HG03139 (cell line): ENCODE measurements at regions not wholly inside any gene's neighbourhood (a gene's known extent, or its start where the extent isn't known, plus 50 kb on each side); places are given as distances from the start of the nearest gene placed in this dataset.

Experiments used
- ATAC-seq: cut with Tn5 transposase; IDR thresholded peaks from one replicate; pipeline ENCODE4 v1.9.1; 2021; ENCODE audit not compliant: unreplicated experiment

GRCh38 chr4:176005766-176006165, 59.9 kb upstream of the WDR17 start:
- ATAC-seq = no peak

- ATAC-seq = no peak
Observed at GRCh38 chr4:176009254-176009653, 56.4 kb upstream of the WDR17 start.

GRCh38 chr4:176011529-176011928, 54.1 kb upstream of the WDR17 start:
- no peak for ATAC-seq

- ATAC-seq = peak; percentile 92
Observed at GRCh38 chr4:176013476-176014247, 52.0 kb upstream of the WDR17 start.

GRCh38 chr4:176014583-176015108, 51.0 kb upstream of the WDR17 start:
- ATAC-seq = no peak
